ENCODE measurements at regions not wholly inside any gene's neighbourhood (a gene's known extent, or its start where the extent isn't known, plus 50 kb on each side); places are given as distances from the start of the nearest gene placed in this dataset.

DNA sequence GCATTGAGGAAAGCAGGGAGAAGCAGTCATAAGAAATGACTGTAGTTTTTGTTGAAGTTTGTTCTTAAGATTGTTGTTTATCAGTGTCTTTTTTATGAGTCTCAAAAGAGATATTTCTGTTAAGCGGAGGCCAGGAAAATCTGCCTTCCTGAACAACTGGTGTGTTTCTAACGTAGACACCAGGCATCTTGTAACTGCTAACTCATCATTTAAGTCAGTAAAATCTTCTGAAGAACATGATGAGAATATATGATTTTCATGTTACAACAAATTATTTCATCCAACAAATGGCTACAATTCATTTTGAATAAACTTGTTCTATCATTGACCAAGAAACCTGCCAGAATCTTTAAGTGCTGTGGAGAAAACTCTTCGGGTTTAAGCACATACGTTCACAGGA, 84.0 kb downstream of the RPS12 start:
- TF ChIP-seq, protein P1, sequence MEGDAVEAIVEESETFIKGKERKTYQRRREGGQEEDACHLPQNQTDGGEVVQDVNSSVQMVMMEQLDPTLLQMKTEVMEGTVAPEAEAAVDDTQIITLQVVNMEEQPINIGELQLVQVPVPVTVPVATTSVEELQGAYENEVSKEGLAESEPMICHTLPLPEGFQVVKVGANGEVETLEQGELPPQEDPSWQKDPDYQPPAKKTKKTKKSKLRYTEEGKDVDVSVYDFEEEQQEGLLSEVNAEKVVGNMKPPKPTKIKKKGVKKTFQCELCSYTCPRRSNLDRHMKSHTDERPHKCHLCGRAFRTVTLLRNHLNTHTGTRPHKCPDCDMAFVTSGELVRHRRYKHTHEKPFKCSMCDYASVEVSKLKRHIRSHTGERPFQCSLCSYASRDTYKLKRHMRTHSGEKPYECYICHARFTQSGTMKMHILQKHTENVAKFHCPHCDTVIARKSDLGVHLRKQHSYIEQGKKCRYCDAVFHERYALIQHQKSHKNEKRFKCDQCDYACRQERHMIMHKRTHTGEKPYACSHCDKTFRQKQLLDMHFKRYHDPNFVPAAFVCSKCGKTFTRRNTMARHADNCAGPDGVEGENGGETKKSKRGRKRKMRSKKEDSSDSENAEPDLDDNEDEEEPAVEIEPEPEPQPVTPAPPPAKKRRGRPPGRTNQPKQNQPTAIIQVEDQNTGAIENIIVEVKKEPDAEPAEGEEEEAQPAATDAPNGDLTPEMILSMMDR (IDR thresholded peaks at IDR 0.05; ENCODE audit: low read depth, low read length), result no peak

DNA sequence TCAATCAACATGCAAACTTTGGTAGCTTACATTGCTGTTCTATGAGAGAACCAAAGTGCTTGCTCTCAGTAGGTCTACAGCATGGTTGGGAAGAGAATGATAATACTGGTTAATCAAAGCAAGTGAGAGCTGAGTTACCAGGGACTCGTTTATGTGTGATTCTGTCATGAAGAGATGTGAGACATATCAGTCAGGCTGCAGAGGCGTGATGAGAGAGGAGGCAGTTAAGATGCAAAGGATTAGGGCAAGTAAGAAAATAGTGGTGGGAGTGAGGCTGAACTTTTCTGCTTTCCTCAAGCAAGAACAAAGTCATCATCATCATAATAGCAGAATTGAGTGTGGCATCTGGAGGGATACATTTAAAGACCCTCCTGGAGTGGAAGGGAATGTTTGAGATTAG, 86.5 kb downstream of the RPS12 start:
- H3K4me3 ChIP-seq (ENCODE audit: low read depth, low read length), result no peak overlapping the region
- TF ChIP-seq, protein P1 (IDR thresholded peaks at IDR 0.05; ENCODE audit: low read depth, low read length), result no peak

More for the DNA sequence above, 84.0 kb downstream of the RPS12 start:
- H3K4me3 ChIP-seq (ENCODE audit: low read depth, low read length), result no peak overlapping the region

DNA sequence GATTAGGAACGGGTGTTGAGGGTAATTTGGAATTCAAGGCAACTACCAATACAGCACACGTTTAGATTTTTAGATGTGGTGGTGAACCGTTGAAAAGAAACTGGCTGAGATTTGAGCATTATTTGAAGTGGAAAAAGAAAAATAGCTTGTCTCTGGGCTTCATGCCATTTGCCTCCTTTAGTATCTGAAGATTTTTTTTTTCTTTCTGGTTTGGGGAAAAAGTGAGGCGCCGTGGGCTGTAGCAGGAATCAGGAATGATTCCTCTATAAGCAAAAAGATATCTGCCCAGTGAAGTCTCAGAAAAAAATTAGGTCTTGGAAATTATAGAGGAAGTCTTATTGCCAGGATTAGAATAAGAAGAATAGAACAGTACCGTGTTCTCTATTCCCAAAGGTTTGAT, 88.5 kb downstream of the RPS12 start:
- H3K4me3 ChIP-seq (ENCODE audit: low read depth, low read length), result no peak overlapping the region
- TF ChIP-seq, protein P1 (IDR thresholded peaks at IDR 0.05; ENCODE audit: low read depth, low read length), result no peak

DNA sequence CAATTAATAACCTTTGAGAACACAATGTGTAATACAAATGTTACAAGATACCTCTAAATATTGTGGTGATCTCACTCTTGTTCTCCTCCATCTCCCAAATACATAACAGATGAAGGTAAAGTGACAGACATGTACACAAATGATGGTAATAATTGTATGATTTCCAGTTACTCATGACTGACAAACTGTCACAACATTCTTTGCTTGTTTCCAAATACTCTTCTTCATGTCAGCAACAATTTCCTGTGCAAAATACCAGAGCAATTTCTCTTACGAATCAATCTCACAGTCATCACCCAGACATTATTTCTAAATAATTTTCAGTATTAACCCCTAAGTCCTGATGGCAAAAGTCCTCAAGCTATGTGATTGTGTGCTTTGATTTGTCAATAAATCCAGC, 92.9 kb downstream of the RPS12 start:
- no peak overlapping the region for H3K4me3 ChIP-seq (ENCODE audit: low read depth, low read length)
- TF ChIP-seq, protein P1 (IDR thresholded peaks at IDR 0.05; ENCODE audit: low read depth, low read length), result no peak

DNA sequence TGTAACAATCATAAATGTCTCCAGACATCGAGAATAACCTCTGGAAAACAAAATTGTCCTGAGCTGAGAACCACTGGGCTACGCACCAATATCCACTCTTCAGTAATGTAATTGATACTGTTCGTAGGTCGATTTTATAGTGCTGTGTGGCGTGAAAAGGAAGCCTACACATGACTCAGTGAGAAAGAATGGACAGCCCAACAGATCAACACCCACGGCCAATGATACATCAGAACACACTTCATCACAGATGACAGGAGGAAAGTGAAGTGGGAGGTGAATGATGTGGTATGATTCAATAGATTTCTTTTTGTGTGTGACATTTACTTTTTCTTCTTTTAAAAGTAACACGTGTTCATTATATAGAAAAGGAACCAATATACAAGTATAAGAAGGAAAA, 93.5 kb downstream of the RPS12 start:
- TF ChIP-seq, protein P1 (IDR thresholded peaks at IDR 0.05; ENCODE audit: low read depth, low read length), result no peak
- no peak overlapping the region for H3K4me3 ChIP-seq (ENCODE audit: low read depth, low read length)

DNA sequence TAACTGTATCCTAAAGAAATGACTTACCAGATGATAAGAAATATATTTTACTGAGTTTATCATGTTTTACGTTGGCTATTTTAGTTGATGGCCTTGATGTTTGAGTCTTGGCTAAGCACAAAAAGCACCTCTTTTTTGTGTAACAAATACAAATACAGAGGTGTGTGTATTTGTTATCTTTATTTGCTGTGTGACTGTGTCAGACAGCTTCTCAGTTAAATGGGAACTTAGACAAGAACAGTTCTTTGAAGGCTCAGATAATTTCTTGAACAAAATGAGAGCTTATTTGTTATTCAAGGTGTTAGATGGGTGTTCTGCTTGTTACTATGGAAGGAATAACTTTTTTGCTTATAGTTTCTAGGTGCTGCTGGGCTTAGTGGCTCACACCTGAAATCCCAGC, 95.4 kb downstream of the RPS12 start:
- H3K4me3 ChIP-seq (ENCODE audit: low read depth, low read length), result no peak overlapping the region
- TF ChIP-seq, protein P1 (IDR thresholded peaks at IDR 0.05; ENCODE audit: low read depth, low read length), result no peak

DNA sequence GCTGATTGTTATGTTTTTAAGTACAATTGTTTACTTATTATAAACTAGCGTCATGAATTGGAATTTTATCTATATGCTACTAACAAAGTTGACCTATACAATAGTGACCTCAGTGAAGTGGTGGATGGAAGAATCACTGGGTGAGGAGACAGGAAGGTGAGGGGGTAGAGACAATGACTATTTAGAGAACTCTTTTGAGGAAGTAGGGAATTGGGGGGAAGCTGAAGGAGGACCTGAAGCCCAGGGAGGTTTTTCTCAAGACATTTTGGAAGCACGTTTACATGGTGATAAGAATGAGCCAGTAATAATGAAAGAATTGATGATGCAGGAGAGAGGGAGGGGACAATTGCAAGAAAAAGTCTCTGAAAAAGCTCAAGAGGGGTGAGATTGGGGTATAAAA, 96.4 kb downstream of the RPS12 start:
- TF ChIP-seq, protein P1 (IDR thresholded peaks at IDR 0.05; ENCODE audit: low read depth, low read length), result no peak
- no peak overlapping the region for H3K4me3 ChIP-seq (ENCODE audit: low read depth, low read length)

Measured in WI38 (cell line).